Calu3 (cell line): ENCODE measurements at regions not wholly inside any gene's neighbourhood (a gene's known extent, or its start where the extent isn't known, plus 50 kb on each side); places are given as distances from the start of the nearest gene placed in this dataset.

Experiments
- BruUV-seq: library from RNA; stranded (reverse); fragments of 400-500 nt; replicated peaks from 2 replicates; lab custom pipeline; 2021; lab: Mats Ljungman, UMichigan
- CTCF ChIA-PET: fragments of 300-600 bp; sonication (Branson Sonifier 250); formaldehyde crosslinking; loops from one replicate; lab custom pipeline; 2022; ENCODE audit warnings: antibody characterized with exemption; lab: Charles Lee
- DNase-seq: peaks from one replicate; pipeline ENCODE4 v3.0.0; 2022
- H3K27ac Mint-ChIP-seq: one replicate; pipeline ENCODE4 v1.8.0; 2022; ENCODE audit warnings: mixed read lengths; ENCODE audit not compliant: unreplicated experiment
- H3K27me3 Mint-ChIP-seq: one replicate; pipeline ENCODE4 v1.8.0; 2022; ENCODE audit warnings: mixed read lengths; ENCODE audit not compliant: unreplicated experiment
- H3K36me3 Mint-ChIP-seq: one replicate; pipeline ENCODE4 v1.8.0; 2022; ENCODE audit warnings: mild to moderate bottlenecking, moderate library complexity, mixed read lengths; ENCODE audit not compliant: insufficient read depth, unreplicated experiment
- H3K4me1 Mint-ChIP-seq: one replicate; pipeline ENCODE4 v1.8.0; 2022; ENCODE audit warnings: mild to moderate bottlenecking, low read depth, mixed read lengths; ENCODE audit not compliant: unreplicated experiment
- H3K4me3 Mint-ChIP-seq: one replicate; pipeline ENCODE4 v1.8.0; 2022; ENCODE audit warnings: mild to moderate bottlenecking, low read depth, moderate library complexity, mixed read lengths; ENCODE audit not compliant: unreplicated experiment
- H3K9me3 Mint-ChIP-seq: one replicate; pipeline ENCODE4 v1.8.0; 2022; ENCODE audit warnings: low read depth, mixed read lengths; ENCODE audit not compliant: unreplicated experiment
- intact Hi-C: fragments of 100-400 bp; cut with micrococcal nuclease; formaldehyde crosslinking; loops from one replicate; pipeline ENCODE4 v1.10.0; 2022; ENCODE audit not compliant: unreplicated experiment
- TF ChIP-seq, protein P1 (sequence below): fragments of 200-600 bp; IDR thresholded peaks from one replicate; pipeline ENCODE4 v1.8.0; 2022; ENCODE audit warnings: antibody characterized with exemption; ENCODE audit not compliant: unreplicated experiment

DNA sequence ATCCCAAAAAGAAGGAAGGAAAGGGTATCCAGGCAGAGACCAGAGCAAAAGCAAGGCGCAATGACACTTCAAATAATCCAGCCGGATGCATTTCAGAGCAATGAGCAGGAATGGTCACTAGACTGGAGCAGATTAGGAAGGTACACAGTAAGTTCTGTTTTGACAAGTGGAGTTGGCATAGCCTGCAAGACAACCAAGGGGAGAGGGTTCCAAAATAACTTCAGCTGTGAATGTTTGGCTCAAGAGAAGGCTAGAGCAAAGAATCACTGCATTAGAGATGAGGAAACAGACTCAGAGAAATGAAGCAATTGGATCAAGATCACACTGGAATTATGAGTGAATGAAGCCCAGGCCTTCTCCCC is 90.0 kb upstream of the EGFL6 start:
- TF ChIP-seq, protein P1, sequence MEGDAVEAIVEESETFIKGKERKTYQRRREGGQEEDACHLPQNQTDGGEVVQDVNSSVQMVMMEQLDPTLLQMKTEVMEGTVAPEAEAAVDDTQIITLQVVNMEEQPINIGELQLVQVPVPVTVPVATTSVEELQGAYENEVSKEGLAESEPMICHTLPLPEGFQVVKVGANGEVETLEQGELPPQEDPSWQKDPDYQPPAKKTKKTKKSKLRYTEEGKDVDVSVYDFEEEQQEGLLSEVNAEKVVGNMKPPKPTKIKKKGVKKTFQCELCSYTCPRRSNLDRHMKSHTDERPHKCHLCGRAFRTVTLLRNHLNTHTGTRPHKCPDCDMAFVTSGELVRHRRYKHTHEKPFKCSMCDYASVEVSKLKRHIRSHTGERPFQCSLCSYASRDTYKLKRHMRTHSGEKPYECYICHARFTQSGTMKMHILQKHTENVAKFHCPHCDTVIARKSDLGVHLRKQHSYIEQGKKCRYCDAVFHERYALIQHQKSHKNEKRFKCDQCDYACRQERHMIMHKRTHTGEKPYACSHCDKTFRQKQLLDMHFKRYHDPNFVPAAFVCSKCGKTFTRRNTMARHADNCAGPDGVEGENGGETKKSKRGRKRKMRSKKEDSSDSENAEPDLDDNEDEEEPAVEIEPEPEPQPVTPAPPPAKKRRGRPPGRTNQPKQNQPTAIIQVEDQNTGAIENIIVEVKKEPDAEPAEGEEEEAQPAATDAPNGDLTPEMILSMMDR: no peak
- DNase-seq: no peak
- Mint-ChIP-seq H3K4me1 (peaks cover 11% of the 10 kb centered on the region), H3K4me3 (no peak overlapping the region), H3K27ac (no peak overlapping the region), H3K36me3 (no peaks in the 10 kb centered on the region), H3K9me3 (no peaks in the 10 kb centered on the region), H3K27me3 (no peaks in the 10 kb centered on the region)
- intact Hi-C loops: no loop called here
- BruUV-seq: no TSS peak
- CTCF ChIA-PET: no interaction called here

DNA sequence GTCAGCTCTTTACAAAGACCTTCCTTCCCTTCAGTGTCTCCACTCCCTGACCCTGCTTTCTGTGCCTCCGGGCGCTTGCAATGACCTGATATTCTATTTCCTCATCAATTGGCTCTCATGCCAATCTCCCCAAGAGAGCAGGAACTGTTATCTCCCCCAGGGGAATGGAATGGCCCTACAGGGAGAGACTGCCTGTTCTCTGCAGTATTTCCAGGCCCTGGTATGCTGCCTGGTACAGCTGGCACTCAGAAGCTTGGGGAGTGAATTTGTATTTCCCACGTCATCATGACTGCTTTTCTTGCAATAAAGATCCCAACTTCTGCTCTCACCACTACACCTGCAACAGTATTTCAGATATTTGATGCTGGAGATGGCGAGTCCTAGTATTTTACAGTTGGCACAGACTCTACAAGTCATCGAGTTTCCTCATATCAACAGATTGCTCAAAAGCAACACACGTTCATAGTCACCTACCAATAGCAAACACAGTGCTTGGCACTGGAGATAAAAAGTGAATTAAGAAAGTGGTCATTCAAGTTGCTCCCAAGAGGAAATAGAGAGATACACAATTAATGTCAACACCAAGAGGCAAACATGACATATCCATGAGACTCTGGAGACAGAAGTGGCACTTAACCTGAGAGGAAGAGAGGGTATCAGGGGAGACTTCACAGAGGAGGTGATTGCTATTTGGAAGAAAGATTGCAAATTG is 90.5 kb upstream of the EGFL6 start:
- no peaks in the 10 kb centered on the region for H3K36me3 Mint-ChIP-seq
- no peak overlapping the region for H3K27ac Mint-ChIP-seq
- intact Hi-C loops: no loop called here
- CTCF ChIA-PET: interaction anchor here (0.7 kb wide), 1 partner anchor 16 kb away, joined by 3 read pairs; no protein-coding TSS in a partner anchor
- TF ChIP-seq, protein P1: no peak
- H3K4me1 Mint-ChIP-seq: peaks cover 11% of the 10 kb centered on the region
- no TSS peak for BruUV-seq
- no peaks in the 10 kb centered on the region for H3K9me3 Mint-ChIP-seq
- no peak overlapping the region for H3K4me3 Mint-ChIP-seq
- no peaks in the 10 kb centered on the region for H3K27me3 Mint-ChIP-seq
- no peak for DNase-seq

DNA sequence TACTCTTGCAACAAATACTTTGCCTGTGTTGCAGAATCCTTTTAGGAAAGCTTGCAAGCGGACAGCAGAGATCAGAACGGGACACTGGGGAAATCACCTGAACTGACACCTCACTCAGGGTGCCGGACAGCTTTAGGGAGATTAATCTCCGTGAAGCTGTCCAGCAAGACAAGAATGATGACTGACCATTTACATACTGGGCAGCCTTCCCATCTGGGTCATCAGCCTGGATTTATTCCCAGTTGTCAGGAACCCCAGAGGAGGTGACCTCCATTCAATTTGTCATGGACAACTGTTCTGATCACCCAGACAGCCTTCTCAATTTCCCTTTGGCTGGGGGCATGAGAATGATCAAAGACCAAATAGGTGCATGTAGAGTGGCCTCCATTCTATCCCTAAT is 93.0 kb upstream of the EGFL6 start:
- TF ChIP-seq, protein P1: no peak
- no TSS peak for BruUV-seq
- CTCF ChIA-PET: no interaction called here
- H3K9me3 Mint-ChIP-seq: no peaks in the 10 kb centered on the region
- peaks cover 16% of the 10 kb centered on the region for H3K4me1 Mint-ChIP-seq
- intact Hi-C loops: no loop called here
- no peak overlapping the region for H3K27ac Mint-ChIP-seq
- no peaks in the 10 kb centered on the region for H3K36me3 Mint-ChIP-seq
- DNase-seq: no peak
- no peaks in the 10 kb centered on the region for H3K27me3 Mint-ChIP-seq
- H3K4me3 Mint-ChIP-seq: no peak overlapping the region

DNA sequence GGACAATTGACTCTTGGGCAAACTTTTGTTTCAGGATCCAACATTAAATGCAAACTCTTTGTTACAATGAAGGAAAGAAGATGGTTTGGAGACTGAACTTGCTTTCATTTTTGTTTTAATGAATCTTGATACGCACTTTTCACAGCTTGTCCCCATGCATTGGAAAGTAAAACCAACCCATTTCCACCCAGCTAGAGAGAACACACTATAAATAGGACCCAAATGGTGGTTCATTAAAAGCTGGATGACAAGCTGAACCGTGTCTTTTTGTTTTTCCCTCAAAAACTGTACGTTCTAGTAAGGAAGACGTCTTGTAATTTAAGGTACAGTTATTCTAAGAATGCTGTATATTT is 95.3 kb upstream of the EGFL6 start:
- Mint-ChIP-seq H3K27ac (no peak overlapping the region), H3K36me3 (no peaks in the 10 kb centered on the region), H3K9me3 (no peaks in the 10 kb centered on the region), H3K4me3 (no peak overlapping the region), H3K4me1 (peaks cover 22% of the 10 kb centered on the region), H3K27me3 (no peaks in the 10 kb centered on the region)
- CTCF ChIA-PET: no interaction called here
- DNase-seq: no peak
- TF ChIP-seq, protein P1: no peak
- BruUV-seq: no TSS peak
- intact Hi-C loops: no loop called here
